VCaP (cell line): ENCODE measurements at regions not wholly inside any gene's neighbourhood (a gene's known extent, or its start where the extent isn't known, plus 50 kb on each side); places are given as distances from the start of the nearest gene placed in this dataset.
"Not testable (repeated sequence)": the region's sequence is repeated elsewhere in the genome, so short reads cannot be mapped to it uniquely, and the experiment has no call there.

Source experiments
- H3K27ac ChIP-seq: fragments of 450-650 bp; 2 replicates; pipeline ENCODE4 v1.5.1; 2017
- CTCF ChIP-seq: fragments of 450-650 bp; conservative IDR thresholded peaks from 2 replicates; pipeline ENCODE4 v1.5.1; 2017; ENCODE audit warnings: mild to moderate bottlenecking, moderate library complexity

GRCh38 chr20:4435671-4436455 is 186.8 kb upstream of the ADRA1D start:
- H3K27ac ChIP-seq, result no peak overlapping the region
- TF ChIP-seq CTCF, result no peak

- H3K27ac ChIP-seq, result no peak overlapping the region
- no peak for TF ChIP-seq CTCF
Measured at GRCh38 chr20:4435225-4435624, 186.1 kb upstream of the ADRA1D start.

- no peak for TF ChIP-seq CTCF
- H3K27ac ChIP-seq, result no peak overlapping the region
Measured at GRCh38 chr20:4434681-4435080, 185.6 kb upstream of the ADRA1D start.

GRCh38 chr20:4431446-4431845 is 182.4 kb upstream of the ADRA1D start:
- TF ChIP-seq CTCF, result no peak
- H3K27ac ChIP-seq, result no peak overlapping the region

- H3K27ac ChIP-seq, result not testable (repeated sequence)
Measured at GRCh38 chr20:4430826-4431225, 181.7 kb upstream of the ADRA1D start.

- no peak overlapping the region for H3K27ac ChIP-seq
Measured at GRCh38 chr20:4427940-4428586, 179.0 kb upstream of the ADRA1D start.

GRCh38 chr20:4418141-4418540 is 169.1 kb upstream of the ADRA1D start:
- TF ChIP-seq CTCF, result no peak
- H3K27ac ChIP-seq, result no peak overlapping the region

More at GRCh38 chr20:4427940-4428586, 179.0 kb upstream of the ADRA1D start:
- no peak for TF ChIP-seq CTCF

GRCh38 chr20:4415281-4415680 is 166.2 kb upstream of the ADRA1D start:
- no peak for TF ChIP-seq CTCF
- no peak overlapping the region for H3K27ac ChIP-seq
